ENCODE measurements at regions not wholly inside any gene's neighbourhood (a gene's known extent, or its start where the extent isn't known, plus 50 kb on each side); places are given as distances from the start of the nearest gene placed in this dataset.

DNA sequence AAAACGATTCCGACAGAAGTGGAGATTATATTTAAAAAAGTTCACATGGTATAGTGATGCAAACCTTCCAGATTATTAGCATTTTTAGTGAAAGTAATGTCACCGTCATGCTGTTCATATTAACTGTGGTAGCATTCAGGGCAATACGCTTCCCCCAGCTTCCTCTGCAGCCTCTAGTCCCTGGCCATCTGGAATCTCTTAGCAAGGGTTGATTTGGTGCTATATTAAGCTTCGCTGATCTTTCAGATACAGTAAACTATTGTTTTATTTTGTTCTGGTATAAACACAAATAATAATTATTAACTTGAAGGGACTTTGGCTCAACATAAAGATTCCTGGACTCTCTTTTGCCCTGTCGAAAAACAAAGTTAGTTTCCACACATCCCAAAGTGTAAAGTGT is 1080.5 kb upstream of the TENM3 start:
- Histone ChIP-seq H3K4me3 (no peak overlapping the region), H3K4me1 (no peaks in the 10 kb centered on the region), H3K27ac (no peak overlapping the region), H3K27me3 (no peaks in the 10 kb centered on the region), H3K36me3 (no peaks in the 10 kb centered on the region), H3K9me3 (no peaks in the 10 kb centered on the region)
- ATAC-seq (no peak), DNase-seq (peak in 1 of 4 donors; percentile 27)
- intact Hi-C loops (cut with DNase I), result no loop called here
- no peak for TF ChIP-seq CTCF (IDR thresholded peaks at IDR 0.05)

DNA sequence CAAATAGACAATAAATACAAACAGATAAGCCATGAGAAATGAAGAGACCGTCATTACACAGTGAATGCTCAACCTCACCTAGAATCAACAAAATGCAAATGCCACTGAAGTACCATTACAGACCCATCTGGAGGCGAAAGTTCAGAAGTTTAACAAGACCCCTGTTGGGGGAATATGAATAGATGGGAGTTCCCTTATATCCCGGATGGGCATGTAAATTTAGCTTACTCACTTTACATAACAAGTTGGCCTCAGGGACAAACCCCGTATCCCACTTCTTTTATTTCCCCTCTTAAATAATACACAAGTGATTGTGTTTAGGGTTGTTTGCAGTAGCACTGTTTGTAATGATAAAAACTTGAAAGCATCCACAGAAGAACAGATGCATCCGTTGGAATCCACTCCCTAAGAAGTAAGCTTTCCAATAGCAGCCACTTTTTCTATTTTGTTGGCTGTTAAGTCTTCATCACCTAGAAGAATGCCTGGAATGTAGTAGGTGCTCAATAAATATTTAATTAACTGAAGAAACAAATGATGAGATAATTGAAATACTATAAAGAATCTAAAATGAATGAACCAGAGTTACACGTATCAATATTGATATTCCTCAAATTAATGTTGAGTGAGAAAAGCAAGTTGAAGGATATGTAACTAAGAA is 1076.3 kb upstream of the TENM3 start:
- Histone ChIP-seq H3K9me3 (no peaks in the 10 kb centered on the region), H3K4me3 (no peak overlapping the region), H3K27ac (no peak overlapping the region), H3K27me3 (no peaks in the 10 kb centered on the region), H3K4me1 (no peaks in the 10 kb centered on the region), H3K36me3 (no peaks in the 10 kb centered on the region)
- no peak for DNase-seq
- no peak for ATAC-seq
- TF ChIP-seq CTCF (IDR thresholded peaks at IDR 0.05), result no peak
- intact Hi-C loops (cut with DNase I), result no loop called here

GRCh38 chr4:181168011-181168805 is 1075.0 kb upstream of the TENM3 start:
- intact Hi-C loops (cut with DNase I), result no loop called here
- Histone ChIP-seq H3K27ac (no peak overlapping the region), H3K9me3 (no peaks in the 10 kb centered on the region), H3K36me3 (no peaks in the 10 kb centered on the region), H3K4me3 (no peak overlapping the region), H3K27me3 (no peaks in the 10 kb centered on the region), H3K4me1 (no peaks in the 10 kb centered on the region)
- DNase-seq (peak in 1 of 4 donors; percentile 17), ATAC-seq (no peak)
- TF ChIP-seq CTCF (IDR thresholded peaks at IDR 0.05), result no peak

- ATAC-seq (no peak), DNase-seq (no peak)
- Histone ChIP-seq H3K27me3 (no peaks in the 10 kb centered on the region), H3K27ac (no peak overlapping the region), H3K4me3 (no peak overlapping the region), H3K9me3 (no peaks in the 10 kb centered on the region), H3K36me3 (no peaks in the 10 kb centered on the region), H3K4me1 (no peaks in the 10 kb centered on the region)
- intact Hi-C loops (cut with DNase I), result no loop called here
- no peak for TF ChIP-seq CTCF (IDR thresholded peaks at IDR 0.05)
Measured at GRCh38 chr4:181173046-181173445, 1070.2 kb upstream of the TENM3 start.

- Histone ChIP-seq H3K36me3 (no peaks in the 10 kb centered on the region), H3K4me3 (no peak overlapping the region), H3K27me3 (no peaks in the 10 kb centered on the region), H3K27ac (no peak overlapping the region), H3K4me1 (no peaks in the 10 kb centered on the region), H3K9me3 (no peaks in the 10 kb centered on the region)
- DNase-seq (no peak), ATAC-seq (no peak)
- TF ChIP-seq CTCF (IDR thresholded peaks at IDR 0.05), result no peak
- intact Hi-C loops (cut with DNase I), result no loop called here
Measured at GRCh38 chr4:181176306-181176705, 1066.9 kb upstream of the TENM3 start.
